RWPE1 (cell line): ENCODE measurements at regions not wholly inside any gene's neighbourhood (a gene's known extent, or its start where the extent isn't known, plus 50 kb on each side); places are given as distances from the start of the nearest gene placed in this dataset.
"Not testable (repeated sequence)": the region's sequence is repeated elsewhere in the genome, so short reads cannot be mapped to it uniquely, and the experiment has no call there.

Source experiments
- CTCF ChIA-PET: fragments of 350-600 bp; sonication (Branson Sonifier 250); formaldehyde crosslinking; extraction: SDS; loops from one replicate; lab custom pipeline; 2021; lab: Yijun Ruan, JAX
- POLR2A ChIA-PET: fragments of 400-600 bp; formaldehyde crosslinking; extraction: SDS; loops from one replicate; lab custom pipeline; 2020; ENCODE audit warnings: antibody characterized with exemption; ENCODE audit not compliant: low non-redundant PET; lab: Yijun Ruan, JAX
- DNase-seq: peaks from one replicate; pipeline ENCODE4 v3.0.0; 2012; ENCODE audit warnings: low spot score
- H3K27ac ChIP-seq: fragments of 450-650 bp; 2 replicates; pipeline ENCODE4 v1.5.1; 2017
- TF ChIP-seq, protein P1 (sequence below): fragments of 450-650 bp; conservative IDR thresholded peaks from 2 replicates; pipeline ENCODE4 v1.5.1; 2017; ENCODE audit warnings: low read depth, mild to moderate bottlenecking

- DNase-seq, result no peak
- ChIA-PET POLR2A (no interaction called here), CTCF (interaction anchor here (0.7 kb wide), 1 partner anchor 185 kb away, joined by 3 read pairs; no protein-coding TSS in a partner anchor)
- no peak overlapping the region for H3K27ac ChIP-seq
- TF ChIP-seq, protein P1, sequence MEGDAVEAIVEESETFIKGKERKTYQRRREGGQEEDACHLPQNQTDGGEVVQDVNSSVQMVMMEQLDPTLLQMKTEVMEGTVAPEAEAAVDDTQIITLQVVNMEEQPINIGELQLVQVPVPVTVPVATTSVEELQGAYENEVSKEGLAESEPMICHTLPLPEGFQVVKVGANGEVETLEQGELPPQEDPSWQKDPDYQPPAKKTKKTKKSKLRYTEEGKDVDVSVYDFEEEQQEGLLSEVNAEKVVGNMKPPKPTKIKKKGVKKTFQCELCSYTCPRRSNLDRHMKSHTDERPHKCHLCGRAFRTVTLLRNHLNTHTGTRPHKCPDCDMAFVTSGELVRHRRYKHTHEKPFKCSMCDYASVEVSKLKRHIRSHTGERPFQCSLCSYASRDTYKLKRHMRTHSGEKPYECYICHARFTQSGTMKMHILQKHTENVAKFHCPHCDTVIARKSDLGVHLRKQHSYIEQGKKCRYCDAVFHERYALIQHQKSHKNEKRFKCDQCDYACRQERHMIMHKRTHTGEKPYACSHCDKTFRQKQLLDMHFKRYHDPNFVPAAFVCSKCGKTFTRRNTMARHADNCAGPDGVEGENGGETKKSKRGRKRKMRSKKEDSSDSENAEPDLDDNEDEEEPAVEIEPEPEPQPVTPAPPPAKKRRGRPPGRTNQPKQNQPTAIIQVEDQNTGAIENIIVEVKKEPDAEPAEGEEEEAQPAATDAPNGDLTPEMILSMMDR, result no peak
Observed at GRCh38 chr5:131107128-131107527, 57.9 kb downstream of the HINT1 start.

- CTCF ChIA-PET, result no interaction called here
- no peak overlapping the region for H3K27ac ChIP-seq
- no peak for DNase-seq
- POLR2A ChIA-PET, result no interaction called here
- TF ChIP-seq, protein P1, result no peak
Observed at GRCh38 chr5:131104169-131104808, 60.8 kb downstream of the HINT1 start.

DNA sequence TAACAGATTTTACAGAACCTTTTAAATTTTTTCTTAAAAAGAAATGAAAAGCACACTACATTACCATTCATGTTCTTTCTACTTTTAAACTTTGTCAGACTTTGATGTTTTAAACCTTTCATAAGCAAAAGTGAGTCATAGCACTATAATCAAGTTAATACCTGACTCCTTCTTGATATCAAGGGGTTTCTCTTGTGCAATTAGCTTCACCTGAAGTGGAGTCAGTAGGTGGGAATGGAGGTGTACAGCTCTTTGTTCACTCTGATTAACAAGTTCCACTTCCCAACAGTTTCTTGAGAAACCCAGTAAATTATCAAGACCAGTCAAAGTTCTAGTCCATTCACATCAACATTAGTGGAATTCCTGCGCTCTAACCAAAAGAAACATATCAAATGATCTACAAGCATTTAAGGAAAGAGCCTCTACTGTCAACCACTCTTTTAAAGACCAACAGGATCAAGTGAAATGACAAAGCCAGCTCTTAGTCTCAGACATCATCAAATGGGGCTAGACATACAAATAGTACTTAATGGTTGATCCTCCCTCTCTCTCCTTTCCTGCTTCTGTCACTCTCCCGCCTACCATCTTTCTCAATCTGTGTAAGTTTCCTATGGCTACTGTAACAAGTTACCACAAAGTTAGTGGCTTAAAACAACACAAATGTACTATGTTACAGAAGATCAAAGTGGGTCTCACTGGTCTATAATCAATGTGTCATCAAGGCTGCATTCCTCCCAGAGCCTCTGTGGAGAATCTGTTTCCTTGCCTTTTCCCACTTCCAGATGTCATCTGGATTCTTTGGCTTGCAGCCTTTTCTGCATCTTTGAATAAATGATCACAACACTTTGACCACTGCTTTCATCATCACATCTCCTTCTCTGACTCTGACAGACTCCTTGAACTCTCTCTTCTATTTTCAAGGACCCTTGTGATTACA is 68.0 kb downstream of the HINT1 start:
- H3K27ac ChIP-seq, result no peak overlapping the region
- POLR2A ChIA-PET, result no interaction called here
- CTCF ChIA-PET, result interaction anchor here (0.6 kb wide), 1 partner anchor 866 kb away, joined by 3 read pairs; no protein-coding TSS in a partner anchor
- TF ChIP-seq, protein P1, result no peak
- no peak for DNase-seq

DNA sequence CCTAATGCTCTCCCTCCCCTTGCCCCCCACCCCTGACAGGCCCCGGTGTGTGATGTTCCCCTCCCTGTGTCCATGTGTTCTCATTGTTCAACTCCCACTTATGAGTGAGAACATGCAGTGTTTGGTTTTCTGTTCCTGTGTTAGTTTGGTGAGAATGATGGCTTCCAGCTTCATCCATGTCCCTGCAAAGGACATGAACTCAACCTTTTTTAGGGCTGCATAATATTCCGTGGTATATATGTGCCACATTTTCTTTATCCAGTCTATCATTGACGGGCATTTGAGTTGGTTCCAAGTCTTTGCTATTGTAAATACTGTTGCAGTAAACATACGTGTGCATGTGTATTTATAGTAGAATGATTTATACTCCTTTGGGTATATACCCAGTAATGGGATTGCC is 69.5 kb downstream of the HINT1 start:
- CTCF ChIA-PET, result interaction anchor here (0.6 kb wide), 1 partner anchor 1262 kb away, joined by 3 read pairs; no protein-coding TSS in a partner anchor
- H3K27ac ChIP-seq, DNase-seq, POLR2A ChIA-PET: not testable (repeated sequence)

- ChIA-PET POLR2A (no interaction called here), CTCF (no interaction called here)
- TF ChIP-seq, protein P1, result no peak
- no peak for DNase-seq
- no peak overlapping the region for H3K27ac ChIP-seq
Observed at GRCh38 chr5:131084436-131084835, 80.6 kb downstream of the HINT1 start.

DNA sequence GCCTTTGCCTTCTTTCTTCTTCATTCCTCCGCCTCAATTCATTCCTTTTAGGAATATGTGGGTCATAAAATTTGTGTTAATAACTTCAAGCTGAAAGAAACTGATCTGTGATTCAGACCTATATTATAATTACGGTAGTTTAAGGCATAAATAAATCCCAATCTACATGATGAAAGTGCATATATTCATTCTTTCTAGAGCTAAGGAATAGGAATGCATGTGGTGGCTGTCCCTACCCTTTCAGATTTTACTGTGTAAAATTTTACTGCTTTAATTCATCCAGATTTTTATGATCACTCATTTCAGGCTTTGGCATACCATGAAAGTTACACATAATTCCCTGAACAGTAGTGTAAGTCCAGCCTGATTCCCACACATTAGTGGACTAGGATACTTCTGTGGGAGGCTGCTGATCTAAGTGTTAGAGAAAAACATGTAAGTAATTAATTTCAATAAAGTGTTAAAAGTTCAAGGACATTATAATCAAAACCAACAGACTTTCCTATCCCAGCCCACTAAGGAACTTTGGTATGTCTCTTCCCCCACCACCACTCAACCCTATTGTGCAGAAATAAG is 83.1 kb downstream of the HINT1 start:
- CTCF ChIA-PET, result interaction anchor here (0.7 kb wide), 1 partner anchor 56 kb away, joined by 5 read pairs; no protein-coding TSS in a partner anchor
- H3K27ac ChIP-seq, result no peak overlapping the region
- TF ChIP-seq, protein P1, result no peak
- POLR2A ChIA-PET, result no interaction called here
- no peak for DNase-seq
